Brain microvascular endothelial cell (primary cell): ENCODE measurements at regions not wholly inside any gene's neighbourhood (a gene's known extent, or its start where the extent isn't known, plus 50 kb on each side); places are given as distances from the start of the nearest gene placed in this dataset.

Experiments used
- DNase-seq: peaks from one replicate; pipeline ENCODE4 v3.0.0-alpha.2; 2020
- H3K27ac ChIP-seq: fragments of 250-450 bp; sonication (Bioruptor Pico); 2 replicates; pipeline ENCODE4 v1.5.1; 2020; ENCODE audit warnings: mild to moderate bottlenecking, moderate library complexity
- H3K27me3 ChIP-seq: fragments of 250-450 bp; sonication (Bioruptor Pico); replicated peaks from 2 replicates; pipeline ENCODE4 v1.5.1; 2020; ENCODE audit warnings: mild to moderate bottlenecking
- H3K36me3 ChIP-seq: fragments of 250-450 bp; sonication (Bioruptor Pico); replicated peaks from 2 replicates; pipeline ENCODE4 v1.5.1; 2020; ENCODE audit warnings: mild to moderate bottlenecking
- H3K4me3 ChIP-seq: 2 replicates; pipeline ENCODE4 v1.5.1; 2011; ENCODE audit warnings: low read depth, mild to moderate bottlenecking, control low read depth, low read length, moderate library complexity
- CTCF ChIP-seq: IDR thresholded peaks from 2 replicates; pipeline ENCODE4 v1.5.1; 2011; ENCODE audit warnings: low read depth, mild to moderate bottlenecking, moderate library complexity, low read length, control low read depth, inconsistent platforms; ENCODE audit errors: missing control alignments
- in situ Hi-C: cut with HindIII; loops from 2 replicates; pipeline ENCODE4 v1.10.0; 2017; ENCODE audit warnings: low sequenced_read_pairs, low pct_ligation_motif_present

GRCh38 chr15:70560617-70561328, 202.6 kb downstream of the UACA start:
- in situ Hi-C loops: no loop called here
- Histone ChIP-seq H3K4me3 (no peak overlapping the region), H3K36me3 (no peaks in the 10 kb centered on the region), H3K27me3 (peaks cover 6% of the 10 kb centered on the region), H3K27ac (no peak overlapping the region)
- peak; percentile 15 for TF ChIP-seq CTCF
- DNase-seq: no peak

GRCh38 chr15:70559265-70560239, 203.8 kb downstream of the UACA start:
- in situ Hi-C loops: no loop called here
- peak; percentile 21 for DNase-seq
- H3K27me3 ChIP-seq: peaks cover 6% of the 10 kb centered on the region
- no peak for TF ChIP-seq CTCF
- no peak overlapping the region for H3K27ac ChIP-seq
- no peak overlapping the region for H3K4me3 ChIP-seq
- no peaks in the 10 kb centered on the region for H3K36me3 ChIP-seq

GRCh38 chr15:70558406-70559264, 204.7 kb downstream of the UACA start:
- Histone ChIP-seq H3K27ac (no peak overlapping the region), H3K4me3 (no peak overlapping the region), H3K27me3 (peaks cover 8% of the 10 kb centered on the region), H3K36me3 (no peaks in the 10 kb centered on the region)
- TF ChIP-seq CTCF: no peak
- in situ Hi-C loops: no loop called here
- no peak for DNase-seq

GRCh38 chr15:70557521-70558258, 205.7 kb downstream of the UACA start:
- no peak overlapping the region for H3K27ac ChIP-seq
- H3K36me3 ChIP-seq: no peaks in the 10 kb centered on the region
- no peak overlapping the region for H3K4me3 ChIP-seq
- in situ Hi-C loops: no loop called here
- DNase-seq: no peak
- TF ChIP-seq CTCF: no peak
- peaks cover 10% of the 10 kb centered on the region for H3K27me3 ChIP-seq

GRCh38 chr15:70556779-70557178, 206.6 kb downstream of the UACA start:
- H3K4me3 ChIP-seq: no peak overlapping the region
- no peaks in the 10 kb centered on the region for H3K36me3 ChIP-seq
- H3K27ac ChIP-seq: no peak overlapping the region
- TF ChIP-seq CTCF: no peak
- H3K27me3 ChIP-seq: peaks cover 10% of the 10 kb centered on the region
- no peak for DNase-seq
- in situ Hi-C loops: no loop called here
